ENCODE measurements at regions not wholly inside any gene's neighbourhood (a gene's known extent, or its start where the extent isn't known, plus 50 kb on each side); places are given as distances from the start of the nearest gene placed in this dataset.
A peak's percentile ranks its signal among the peaks of the same experiment; 100 is the strongest.

- no peaks in the 10 kb centered on the region for H3K36me3 ChIP-seq
- DNase-seq, result peak in 1 of 2 donors; percentile 25
- H3K27me3 ChIP-seq, result no peaks in the 10 kb centered on the region
- H3K9me3 ChIP-seq, result no peaks in the 10 kb centered on the region
- no peak overlapping the region for H3K4me3 ChIP-seq
- peak overlapping the region; percentile 85 to 86 for H3K27ac ChIP-seq
- peaks cover 7 to 45% (median 39%) of the 10 kb centered on the region in 4 donors for H3K4me1 ChIP-seq
- TF ChIP-seq CTCF (IDR thresholded peaks at IDR 0.05), result no peak
- intact Hi-C loops (cut with DNase I; ENCODE audit: low total_unique reads), result no loop called here
These were observed 88.7 kb upstream of the LCLAT1 start for GRCh38 chr2:30358351-30358750.

- H3K27ac ChIP-seq, result peak overlapping the region; percentile 85 to 86
- no peak for TF ChIP-seq CTCF (IDR thresholded peaks at IDR 0.05)
- peaks cover 7 to 50% (median 41%) of the 10 kb centered on the region in 4 donors for H3K4me1 ChIP-seq
- H3K4me3 ChIP-seq, result no peak overlapping the region
- DNase-seq, result peak in 1 of 2 donors; percentile 47
- no peaks in the 10 kb centered on the region for H3K36me3 ChIP-seq
- H3K27me3 ChIP-seq, result no peaks in the 10 kb centered on the region
- no peaks in the 10 kb centered on the region for H3K9me3 ChIP-seq
- intact Hi-C loops (cut with DNase I; ENCODE audit: low total_unique reads), result no loop called here
These were observed 88.2 kb upstream of the LCLAT1 start for GRCh38 chr2:30358842-30359241.

GRCh38 chr2:30359644-30360167 lies 87.3 kb upstream of the LCLAT1 start:
- peak overlapping the region; percentile 85 to 86 for H3K27ac ChIP-seq
- H3K36me3 ChIP-seq, result no peaks in the 10 kb centered on the region
- DNase-seq, result peak; percentile 78 to 94
- H3K9me3 ChIP-seq, result no peaks in the 10 kb centered on the region
- intact Hi-C loops (cut with DNase I; ENCODE audit: low total_unique reads), result loop anchor here (10.0 kb wide), 2 partner anchors 65 to 135 kb away; no protein-coding TSS in a partner anchor
- no peaks in the 10 kb centered on the region for H3K27me3 ChIP-seq
- H3K4me3 ChIP-seq, result no peak overlapping the region
- TF ChIP-seq CTCF (IDR thresholded peaks at IDR 0.05), result no peak
- H3K4me1 ChIP-seq, result peaks cover 7 to 59% (median 44%) of the 10 kb centered on the region in 4 donors

GRCh38 chr2:30361751-30362394 lies 85.2 kb upstream of the LCLAT1 start:
- Histone ChIP-seq H3K27me3 (no peaks in the 10 kb centered on the region), H3K4me3 (no peak overlapping the region), H3K36me3 (no peaks in the 10 kb centered on the region), H3K9me3 (no peaks in the 10 kb centered on the region), H3K4me1 (peaks cover 7 to 70% (median 50%) of the 10 kb centered on the region in 4 donors), H3K27ac (peak overlapping the region; percentile 85 to 86)
- no peak for DNase-seq
- no peak for TF ChIP-seq CTCF (IDR thresholded peaks at IDR 0.05)
- intact Hi-C loops (cut with DNase I; ENCODE audit: low total_unique reads), result loop anchor here (10.0 kb wide), 2 partner anchors 63 to 137 kb away; no protein-coding TSS in a partner anchor

- H3K27ac ChIP-seq, result peak overlapping the region; percentile 85 to 86
- no peak overlapping the region for H3K4me3 ChIP-seq
- H3K36me3 ChIP-seq, result no peaks in the 10 kb centered on the region
- no peak for TF ChIP-seq CTCF (IDR thresholded peaks at IDR 0.05)
- DNase-seq, result no peak
- H3K9me3 ChIP-seq, result no peaks in the 10 kb centered on the region
- peaks cover 7 to 77% (median 53%) of the 10 kb centered on the region in 4 donors for H3K4me1 ChIP-seq
- intact Hi-C loops (cut with DNase I; ENCODE audit: low total_unique reads), result loop anchor here (10.0 kb wide), 2 partner anchors 62 to 138 kb away; no protein-coding TSS in a partner anchor
- H3K27me3 ChIP-seq, result no peaks in the 10 kb centered on the region
These were observed 84.5 kb upstream of the LCLAT1 start for GRCh38 chr2:30362468-30363081.
